Neural cell (in vitro differentiated cells): ENCODE measurements at regions not wholly inside any gene's neighbourhood (a gene's known extent, or its start where the extent isn't known, plus 50 kb on each side); places are given as distances from the start of the nearest gene placed in this dataset.

Experiments
- H2AFZ ChIP-seq: fragments of 200-600, 300-800 bp; sonication (generic), shearing (Covaris generic); 2 replicates; pipeline ENCODE4 v1.6.0; 2014; ENCODE audit warnings: low read depth, mild to moderate bottlenecking, antibody characterized with exemption, low read length, moderate library complexity
- H3F3A ChIP-seq: fragments of 200-600 bp; shearing (Covaris generic); 2 replicates; pipeline ENCODE4 v1.6.1; 2016; ENCODE audit warnings: mild to moderate bottlenecking, moderate library complexity, mixed read lengths, antibody characterized with exemption, low read length; ENCODE audit not compliant: insufficient read depth, poor library complexity, severe bottlenecking
- H3K27ac ChIP-seq: fragments of 200-600, 300-800 bp; sonication (generic), shearing (Covaris generic); 2 replicates; pipeline ENCODE4 v1.5.1; 2014; ENCODE audit warnings: mild to moderate bottlenecking, low read length, moderate library complexity
- H3K27me3 ChIP-seq: fragments of 300-800, 200-600 bp; sonication (generic), shearing (Covaris generic); 2 replicates; pipeline ENCODE4 v1.6.0; 2014; ENCODE audit warnings: mild to moderate bottlenecking, low read depth, low read length, moderate library complexity; ENCODE audit not compliant: insufficient read depth
- H3K36me3 ChIP-seq: fragments of 300-800, 200-600 bp; sonication (generic), shearing (Covaris generic); 2 replicates; pipeline ENCODE4 v1.5.1; 2014; ENCODE audit warnings: mild to moderate bottlenecking, antibody characterized with exemption, low read length, moderate library complexity; ENCODE audit not compliant: insufficient read depth
- H3K4me2 ChIP-seq: fragments of 300-800, 200-600 bp; sonication (generic), shearing (Covaris generic); 2 replicates; pipeline ENCODE4 v1.6.0; 2014; ENCODE audit warnings: mild to moderate bottlenecking, low read length
- H3K4me3 ChIP-seq: fragments of 300-800, 200-600 bp; sonication (generic), shearing (Covaris generic); 2 replicates; pipeline ENCODE4 v1.5.1; 2014; ENCODE audit warnings: mild to moderate bottlenecking, low read length, moderate library complexity
- H3K79me2 ChIP-seq: fragments of 200-600 bp; shearing (Covaris generic); replicated peaks from 2 replicates; pipeline ENCODE4 v1.6.0; 2014; ENCODE audit warnings: mild to moderate bottlenecking, low read length, moderate library complexity; ENCODE audit not compliant: insufficient read depth
- H3K9ac ChIP-seq: fragments of 300-800, 200-600 bp; sonication (generic), shearing (Covaris generic); 2 replicates; pipeline ENCODE4 v1.6.1; 2016; ENCODE audit warnings: mild to moderate bottlenecking, low read length, mixed read lengths
- H3K9me2 ChIP-seq: fragments of 200-600 bp; shearing (Covaris generic); 2 replicates; pipeline ENCODE4 v1.6.1; 2016; ENCODE audit warnings: mild to moderate bottlenecking, low read length, mixed read lengths; ENCODE audit not compliant: insufficient read depth
- H3K9me3 ChIP-seq: fragments of 200-600, 300-800 bp; sonication (generic), shearing (Covaris generic); 2 replicates; pipeline ENCODE4 v1.6.1; 2016; ENCODE audit warnings: mild to moderate bottlenecking, mixed run types, low read length, moderate library complexity, mixed read lengths
- H4K20me1 ChIP-seq: fragments of 200-600 bp; shearing (Covaris generic); 2 replicates; pipeline ENCODE4 v1.6.1; 2016; ENCODE audit warnings: mild to moderate bottlenecking, mixed run types; ENCODE audit not compliant: insufficient read depth
- CTCF ChIP-seq: fragments of 450-650 bp; IDR thresholded peaks from 2 replicates; pipeline ENCODE4 v1.5.1; 2014; ENCODE audit warnings: antibody characterized with exemption, mild to moderate bottlenecking, moderate library complexity; ENCODE audit not compliant: poor library complexity, severe bottlenecking
- EP300 ChIP-seq: fragments of 450-650 bp; conservative IDR thresholded peaks from 2 replicates; pipeline ENCODE4 v1.6.1; 2014; ENCODE audit warnings: antibody characterized with exemption, mild to moderate bottlenecking, moderate library complexity; ENCODE audit not compliant: poor library complexity, severe bottlenecking
- EZH2 ChIP-seq: fragments of 200-600, 300-800 bp; shearing (Covaris generic), sonication (generic); IDR thresholded peaks from 2 replicates; pipeline ENCODE4 v1.6.1; 2014; ENCODE audit warnings: antibody characterized with exemption, low read length, borderline replicate concordance, mild to moderate bottlenecking; ENCODE audit not compliant: insufficient read depth, poor library complexity, severe bottlenecking
- MXI1 ChIP-seq: fragments of 450-650 bp; conservative IDR thresholded peaks from 2 replicates; pipeline ENCODE4 v1.6.1; 2014; ENCODE audit warnings: antibody characterized with exemption, mild to moderate bottlenecking; ENCODE audit not compliant: poor library complexity, severe bottlenecking
- POLR2AphosphoS5 ChIP-seq: IDR thresholded peaks from 2 replicates; pipeline ENCODE4 v1.6.1; 2012
- RAD21 ChIP-seq: fragments of 450-650 bp; conservative IDR thresholded peaks from 2 replicates; pipeline ENCODE4 v1.6.1; 2014; ENCODE audit warnings: antibody characterized with exemption, mild to moderate bottlenecking, moderate library complexity
- REST ChIP-seq: IDR thresholded peaks from 2 replicates; pipeline ENCODE4 v1.6.1; 2012; ENCODE audit warnings: borderline replicate concordance
- SMC3 ChIP-seq: fragments of 450-650 bp; conservative IDR thresholded peaks from 2 replicates; pipeline ENCODE4 v1.6.1; 2014; ENCODE audit warnings: antibody characterized with exemption, mild to moderate bottlenecking, moderate library complexity; ENCODE audit not compliant: poor library complexity
- TAF1 ChIP-seq: IDR thresholded peaks from 2 replicates; pipeline ENCODE4 v1.6.1; 2012; ENCODE audit warnings: low read depth

- Histone ChIP-seq H3K79me2 (no peaks in the 10 kb centered on the region), H3K4me2 (no peak overlapping the region), H3K9me3 (no peaks in the 10 kb centered on the region), H3K4me3 (no peak overlapping the region), H3K27ac (no peak overlapping the region), H3K9ac (no peak overlapping the region), H2AFZ (no peak overlapping the region), H4K20me1 (no peaks in the 10 kb centered on the region), H3K27me3 (no peaks in the 10 kb centered on the region), H3K36me3 (no peaks in the 10 kb centered on the region), H3K9me2 (no peaks in the 10 kb centered on the region), H3F3A (no peaks in the 10 kb centered on the region)
- TF ChIP-seq TAF1 (no peak), CTCF (no peak), MXI1 (no peak), SMC3 (no peak), REST (no peak), EZH2 (no peak), EP300 (no peak), RAD21 (no peak), POLR2AphosphoS5 (no peak)
These were observed 420.4 kb downstream of the CBLN4 start for GRCh38 chr20:55584964-55585363.

GRCh38 chr20:55584307-55584706, 421.0 kb downstream of the CBLN4 start:
- Histone ChIP-seq H4K20me1 (no peaks in the 10 kb centered on the region), H3K9me3 (no peaks in the 10 kb centered on the region), H2AFZ (no peak overlapping the region), H3K9ac (no peak overlapping the region), H3K27ac (no peak overlapping the region), H3K9me2 (no peaks in the 10 kb centered on the region), H3K36me3 (no peaks in the 10 kb centered on the region), H3K79me2 (no peaks in the 10 kb centered on the region), H3K4me2 (no peak overlapping the region), H3K27me3 (no peaks in the 10 kb centered on the region), H3K4me3 (no peak overlapping the region), H3F3A (no peaks in the 10 kb centered on the region)
- no peak for TF ChIP-seq RAD21
- TF ChIP-seq CTCF, result no peak
- no peak for TF ChIP-seq TAF1
- TF ChIP-seq REST, result no peak
- no peak for TF ChIP-seq EP300
- TF ChIP-seq SMC3, result no peak
- TF ChIP-seq EZH2, result no peak
- no peak for TF ChIP-seq POLR2AphosphoS5
